ENCODE measurements at regions not wholly inside any gene's neighbourhood (a gene's known extent, or its start where the extent isn't known, plus 50 kb on each side); places are given as distances from the start of the nearest gene placed in this dataset.
"Not testable (repeated sequence)": the region's sequence is repeated elsewhere in the genome, so short reads cannot be mapped to it uniquely, and the experiment has no call there.

- TF ChIP-seq POLR2A (IDR thresholded peaks at IDR 0.05; ENCODE audit: extremely low read depth, insufficient read length) (no peak), MAX (IDR thresholded peaks at IDR 0.05; ENCODE audit: low read depth, low read length) (no peak), MYC (IDR thresholded peaks at IDR 0.05; ENCODE audit: low read depth, low read length) (no peak), CTCF (IDR thresholded peaks at IDR 0.05; ENCODE audit: low read depth, low read length) (no peak)
- no peak for DNase-seq (ENCODE audit: low read depth)
Measured at GRCh38 chr9:81072758-81073157, 616.6 kb downstream of the TLE1 start.

GRCh38 chr9:81071108-81071507 is 618.2 kb downstream of the TLE1 start:
- no peak overlapping the region for H3K4me3 ChIP-seq (ENCODE audit: low read depth, low read length)
- no peak for TF ChIP-seq MYC (IDR thresholded peaks at IDR 0.05; ENCODE audit: low read depth, low read length)
- no peak for TF ChIP-seq CTCF (IDR thresholded peaks at IDR 0.05; ENCODE audit: low read depth, low read length)
- DNase-seq (ENCODE audit: low read depth) = no peak

More at GRCh38 chr9:81072758-81073157, 616.6 kb downstream of the TLE1 start:
- H3K4me3 ChIP-seq (ENCODE audit: low read depth, low read length) = no peak overlapping the region

- no peak overlapping the region for H3K4me3 ChIP-seq (ENCODE audit: low read depth, low read length)
- no peak for TF ChIP-seq MYC (IDR thresholded peaks at IDR 0.05; ENCODE audit: low read depth, low read length)
- TF ChIP-seq POLR2A (IDR thresholded peaks at IDR 0.05; ENCODE audit: extremely low read depth, insufficient read length) = no peak
- no peak for TF ChIP-seq CTCF (IDR thresholded peaks at IDR 0.05; ENCODE audit: low read depth, low read length)
- TF ChIP-seq MAX (IDR thresholded peaks at IDR 0.05; ENCODE audit: low read depth, low read length) = no peak
- no peak for DNase-seq (ENCODE audit: low read depth)
Measured at GRCh38 chr9:81070689-81071088, 618.7 kb downstream of the TLE1 start.

- no peak overlapping the region for H3K4me3 ChIP-seq (ENCODE audit: low read depth, low read length)
- TF ChIP-seq MAX (IDR thresholded peaks at IDR 0.05; ENCODE audit: low read depth, low read length) (no peak), CTCF (IDR thresholded peaks at IDR 0.05; ENCODE audit: low read depth, low read length) (no peak), MYC (IDR thresholded peaks at IDR 0.05; ENCODE audit: low read depth, low read length) (no peak), POLR2A (IDR thresholded peaks at IDR 0.05; ENCODE audit: extremely low read depth, insufficient read length) (no peak)
- DNase-seq (ENCODE audit: low read depth) = no peak
Measured at GRCh38 chr9:81069923-81070322, 619.4 kb downstream of the TLE1 start.

GRCh38 chr9:81069038-81069795 is 620.1 kb downstream of the TLE1 start:
- no peak for DNase-seq (ENCODE audit: low read depth)
- TF ChIP-seq POLR2A (IDR thresholded peaks at IDR 0.05; ENCODE audit: extremely low read depth, insufficient read length) (no peak), MAX (IDR thresholded peaks at IDR 0.05; ENCODE audit: low read depth, low read length) (no peak), MYC (IDR thresholded peaks at IDR 0.05; ENCODE audit: low read depth, low read length) (no peak), CTCF (IDR thresholded peaks at IDR 0.05; ENCODE audit: low read depth, low read length) (no peak)
- H3K4me3 ChIP-seq (ENCODE audit: low read depth, low read length) = no peak overlapping the region

GRCh38 chr9:81062995-81063394 is 626.4 kb downstream of the TLE1 start:
- H3K4me3 ChIP-seq (ENCODE audit: low read depth, low read length) = not testable (repeated sequence)

More at GRCh38 chr9:81062995-81063394, 626.4 kb downstream of the TLE1 start:
- not testable (repeated sequence) for DNase-seq (ENCODE audit: low read depth)
